Spleen (tissue), 11 donors: ENCODE measurements at regions not wholly inside any gene's neighbourhood (a gene's known extent, or its start where the extent isn't known, plus 50 kb on each side); places are given as distances from the start of the nearest gene placed in this dataset.

Experiments used
- DNase-seq: peaks from one replicate; pipeline ENCODE4 v3.0.0-alpha.2; 2020
- H3K27ac ChIP-seq, 8 donors: fragments of 200-600 bp; sonication (generic) in 7 of 8; 1 replicate in 4 of 8; 2 replicates in 4 of 8; pipeline versions ENCODE4 v1.5.0 to v1.8.0; 2016 to 2021; ENCODE audit warnings: inconsistent platforms in 4 of 8, mild to moderate bottlenecking in 4 of 8, moderate library complexity in 1 of 8
- H3K27me3 ChIP-seq, 7 donors: fragments of 200-600 bp; sonication (generic) in 6 of 7; replicated peaks in 1 of 7; 1 replicate in 4 of 7; 2 replicates in 3 of 7; pipeline versions ENCODE4 v1.5.0 to v1.8.0; 2016 to 2021; ENCODE audit warnings: inconsistent platforms in 3 of 7, mild to moderate bottlenecking in 1 of 7
- H3K36me3 ChIP-seq, 6 donors: fragments of 200-600 bp; sonication (generic) in 5 of 6; 1 replicate in 4 of 6; 2 replicates in 2 of 6; pipeline versions ENCODE4 v1.5.0 to v1.8.0; 2016 to 2021; ENCODE audit warnings: inconsistent platforms in 2 of 6
- H3K4me1 ChIP-seq, 6 donors: fragments of 200-600 bp; sonication (generic) in 5 of 6; 1 replicate in 3 of 6; 2 replicates in 3 of 6; pipeline versions ENCODE4 v1.5.0 to v1.8.0; 2016 to 2021; ENCODE audit warnings: inconsistent platforms in 3 of 6
- H3K4me3 ChIP-seq, 8 donors: fragments of 200-600 bp; sonication (generic) in 7 of 8; 1 replicate in 4 of 8; 2 replicates in 4 of 8; pipeline versions ENCODE4 v1.5.0 to v1.8.0; 2016 to 2021; ENCODE audit warnings: inconsistent platforms in 4 of 8, mild to moderate bottlenecking in 4 of 8, moderate library complexity in 2 of 8
- H3K9me3 ChIP-seq, 8 donors: fragments of 200-600 bp; sonication (generic) in 7 of 8; 1 replicate in 4 of 8; 2 replicates in 4 of 8; pipeline versions ENCODE4 v1.5.0 to v1.8.0; 2016 to 2021; ENCODE audit warnings: inconsistent platforms in 4 of 8
- CTCF ChIP-seq, 11 experiments: fragments of 200-600 bp in 7 of 11; fragments of 450-650 bp in 4 of 11; sonication (generic) in 4 of 11; IDR thresholded peaks in 8 of 11; conservative IDR thresholded peaks in 3 of 11; 1 replicate in 7 of 11; 2 replicates in 4 of 11; pipeline versions ENCODE4 v1.4.0 to v1.8.0; 2016 to 2021; ENCODE audit warnings: antibody characterized with exemption in 11 of 11, inconsistent platforms in 4 of 11, mild to moderate bottlenecking in 1 of 11
- POLR2A ChIP-seq, 3 donors: fragments of 450-650 bp; IDR thresholded peaks; one replicate each; pipeline ENCODE4 v1.5.1; 2017; ENCODE audit warnings: antibody characterized with exemption in 3 of 3, mild to moderate bottlenecking in 1 of 3
- POLR2AphosphoS5 ChIP-seq, 3 donors: sonication (generic); formaldehyde crosslinking; IDR thresholded peaks; one replicate each; pipeline ENCODE4 v1.5.1; 2017; ENCODE audit warnings: antibody characterized with exemption in 3 of 3
- WGBS, 5 donors: extraction: QIAGEN DNeasy Blood & Tissue Kit in 3 of 5; methylation state at CpG; one replicate each; pipeline versions ENCODE4 v1.1.5 to v1.1.7; 2013 to 2018; 5-methylcytosine and 5-hydroxymethylcytosine counted together
- intact Hi-C: fragments of 100-400 bp; cut with DNase I; formaldehyde crosslinking; loops from one replicate; pipeline ENCODE4 v1.15.0; 2023; ENCODE audit warnings: low total_unique reads
- donor health status: healthy with polysubstance abuse.
- donor health status: DM: no; HTN: no; CAD: no; lungs with moderate emphysema.
- donor health status: DM: no; HTN: no; CAD: no.
- donor health status: Bipolar disorder and iron deficiency.
- donor health status: healthy.
- donor health status: DM: no; HTN: no; CAD: no.
- donor health status: DM: yes; HTN: yes; CAD: no.

GRCh38 chr2:210917465-210917864 is 361.1 kb downstream of the CPS1 start:
- Histone ChIP-seq H3K36me3 (no peaks in the 10 kb centered on the region), H3K27me3 (no peaks in the 10 kb centered on the region), H3K4me1 (no peaks in the 10 kb centered on the region), H3K4me3 (no peak overlapping the region), H3K9me3 (peaks cover 0 to 20% (median 5%) of the 10 kb centered on the region in 8 donors), H3K27ac (no peak overlapping the region)
- no peak for DNase-seq
- TF ChIP-seq CTCF (IDR thresholded peaks at IDR 0.05 in 8 of 11, conservative IDR thresholded peaks at IDR 0.05 in 3 of 11), result no peak
- no peak for TF ChIP-seq POLR2A (IDR thresholded peaks at IDR 0.05)
- no peak for TF ChIP-seq POLR2AphosphoS5 (IDR thresholded peaks at IDR 0.05)
- 48 to 76% (median 70%) methylated on average over 4 of the region's 4 CpGs for WGBS, 5 donors
- intact Hi-C loops, result no loop called here

GRCh38 chr2:210919128-210919527 is 362.7 kb downstream of the CPS1 start:
- DNase-seq, result no peak
- Histone ChIP-seq H3K9me3 (peaks cover 0 to 16% (median 4%) of the 10 kb centered on the region in 8 donors), H3K27me3 (no peaks in the 10 kb centered on the region), H3K4me3 (no peak overlapping the region), H3K4me1 (no peaks in the 10 kb centered on the region), H3K27ac (no peak overlapping the region), H3K36me3 (no peaks in the 10 kb centered on the region)
- intact Hi-C loops, result no loop called here
- no peak for TF ChIP-seq POLR2AphosphoS5 (IDR thresholded peaks at IDR 0.05)
- no peak for TF ChIP-seq POLR2A (IDR thresholded peaks at IDR 0.05)
- TF ChIP-seq CTCF (IDR thresholded peaks at IDR 0.05 in 8 of 11, conservative IDR thresholded peaks at IDR 0.05 in 3 of 11), result no peak

- Histone ChIP-seq H3K27ac (no peak overlapping the region), H3K9me3 (peaks cover 0 to 23% (median 4%) of the 10 kb centered on the region in 8 donors), H3K4me1 (no peaks in the 10 kb centered on the region), H3K27me3 (no peaks in the 10 kb centered on the region), H3K4me3 (no peak overlapping the region), H3K36me3 (no peaks in the 10 kb centered on the region)
- DNase-seq, result no peak
- 86 to 100% (median 94%) methylated on average over 1 of the region's 1 CpG for WGBS, 5 donors
- TF ChIP-seq CTCF (IDR thresholded peaks at IDR 0.05 in 8 of 11, conservative IDR thresholded peaks at IDR 0.05 in 3 of 11) (no peak), POLR2AphosphoS5 (IDR thresholded peaks at IDR 0.05) (no peak), POLR2A (IDR thresholded peaks at IDR 0.05) (no peak)
- intact Hi-C loops, result no loop called here
Observed at GRCh38 chr2:210922419-210922818, 366.0 kb downstream of the CPS1 start.

GRCh38 chr2:210928714-210929113 is 372.3 kb downstream of the CPS1 start:
- no peak for TF ChIP-seq POLR2A (IDR thresholded peaks at IDR 0.05)
- TF ChIP-seq POLR2AphosphoS5 (IDR thresholded peaks at IDR 0.05), result no peak
- no peak for TF ChIP-seq CTCF (IDR thresholded peaks at IDR 0.05 in 8 of 11, conservative IDR thresholded peaks at IDR 0.05 in 3 of 11)
- DNase-seq, result no peak
- no peaks in the 10 kb centered on the region for H3K36me3 ChIP-seq
- H3K9me3 ChIP-seq, result peaks cover 0 to 12% (median 0%) of the 10 kb centered on the region in 8 donors
- H3K4me1 ChIP-seq, result no peaks in the 10 kb centered on the region
- no peak overlapping the region for H3K4me3 ChIP-seq
- WGBS, 5 donors, result 49 to 68% (median 55%) methylated on average over 2 of the region's 2 CpGs
- H3K27ac ChIP-seq, result no peak overlapping the region
- no peaks in the 10 kb centered on the region for H3K27me3 ChIP-seq
- intact Hi-C loops, result no loop called here
